HL-60 (cell line): ENCODE measurements at regions not wholly inside any gene's neighbourhood (a gene's known extent, or its start where the extent isn't known, plus 50 kb on each side); places are given as distances from the start of the nearest gene placed in this dataset.
"Not testable (repeated sequence)": the region's sequence is repeated elsewhere in the genome, so short reads cannot be mapped to it uniquely, and the experiment has no call there.

Experiments
- GABPA ChIP-seq: IDR thresholded peaks from 2 replicates; pipeline ENCODE4 v1.6.1; 2012; ENCODE audit warnings: low read depth
- POLR2AphosphoS5 ChIP-seq: IDR thresholded peaks from 2 replicates; pipeline ENCODE4 v1.6.1; 2012; ENCODE audit warnings: low read depth
- REST ChIP-seq: IDR thresholded peaks from 2 replicates; pipeline ENCODE4 v1.6.1; 2012; ENCODE audit warnings: low read depth; ENCODE audit not compliant: insufficient replicate concordance
- TF ChIP-seq, protein P1 (sequence below): IDR thresholded peaks from one replicate; pipeline ENCODE4 v1.5.1; 2011; ENCODE audit warnings: low read length, control low read depth, inconsistent platforms; ENCODE audit not compliant: insufficient read depth

DNA sequence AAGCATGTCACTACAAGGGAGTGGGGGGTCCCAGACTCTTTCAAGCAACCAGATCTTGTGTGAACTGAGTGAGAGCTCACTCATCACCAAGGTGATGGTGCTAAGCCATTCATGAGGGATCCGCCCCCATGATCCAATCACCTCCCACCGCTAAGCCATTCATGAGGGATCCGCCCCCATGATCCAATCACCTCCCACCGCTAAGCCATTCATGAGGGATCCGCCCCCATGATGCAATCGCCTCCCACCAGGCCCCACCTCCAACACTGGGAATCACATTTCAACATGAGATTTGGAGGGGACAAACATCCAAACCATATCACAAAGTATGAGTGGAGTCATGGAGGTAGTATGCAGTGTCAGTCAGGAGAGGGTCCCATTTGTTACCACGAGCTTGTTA is 64.8 kb upstream of the PROKR2 start:
- TF ChIP-seq, protein P1, sequence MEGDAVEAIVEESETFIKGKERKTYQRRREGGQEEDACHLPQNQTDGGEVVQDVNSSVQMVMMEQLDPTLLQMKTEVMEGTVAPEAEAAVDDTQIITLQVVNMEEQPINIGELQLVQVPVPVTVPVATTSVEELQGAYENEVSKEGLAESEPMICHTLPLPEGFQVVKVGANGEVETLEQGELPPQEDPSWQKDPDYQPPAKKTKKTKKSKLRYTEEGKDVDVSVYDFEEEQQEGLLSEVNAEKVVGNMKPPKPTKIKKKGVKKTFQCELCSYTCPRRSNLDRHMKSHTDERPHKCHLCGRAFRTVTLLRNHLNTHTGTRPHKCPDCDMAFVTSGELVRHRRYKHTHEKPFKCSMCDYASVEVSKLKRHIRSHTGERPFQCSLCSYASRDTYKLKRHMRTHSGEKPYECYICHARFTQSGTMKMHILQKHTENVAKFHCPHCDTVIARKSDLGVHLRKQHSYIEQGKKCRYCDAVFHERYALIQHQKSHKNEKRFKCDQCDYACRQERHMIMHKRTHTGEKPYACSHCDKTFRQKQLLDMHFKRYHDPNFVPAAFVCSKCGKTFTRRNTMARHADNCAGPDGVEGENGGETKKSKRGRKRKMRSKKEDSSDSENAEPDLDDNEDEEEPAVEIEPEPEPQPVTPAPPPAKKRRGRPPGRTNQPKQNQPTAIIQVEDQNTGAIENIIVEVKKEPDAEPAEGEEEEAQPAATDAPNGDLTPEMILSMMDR = not testable (repeated sequence)
- TF ChIP-seq POLR2AphosphoS5, GABPA, REST: not testable (repeated sequence)
